MG63 (cell line): ENCODE measurements at regions not wholly inside any gene's neighbourhood (a gene's known extent, or its start where the extent isn't known, plus 50 kb on each side); places are given as distances from the start of the nearest gene placed in this dataset.
"Not testable (repeated sequence)": the region's sequence is repeated elsewhere in the genome, so short reads cannot be mapped to it uniquely, and the experiment has no call there.

ENCODE experiments used
- DNase-seq: peaks from one replicate; pipeline ENCODE4 v3.0.0-alpha.2; 2020
- H3K27me3 ChIP-seq: fragments of 250-450 bp; sonication (Bioruptor Pico); 2 replicates; pipeline ENCODE4 v1.5.1; 2020; ENCODE audit warnings: mild to moderate bottlenecking, moderate library complexity
- H3K36me3 ChIP-seq: fragments of 250-450 bp; sonication (Bioruptor Pico); 2 replicates; pipeline ENCODE4 v1.5.1; 2020; ENCODE audit warnings: mild to moderate bottlenecking, moderate library complexity
- H3K4me3 ChIP-seq: fragments of 250-450 bp; sonication (Bioruptor Pico); 2 replicates; pipeline ENCODE4 v1.5.1; 2020; ENCODE audit warnings: mild to moderate bottlenecking, moderate library complexity
- H3K9me3 ChIP-seq: fragments of 250-450 bp; sonication (Bioruptor Pico); 2 replicates; pipeline ENCODE4 v1.5.1; 2020; ENCODE audit warnings: mild to moderate bottlenecking, moderate library complexity

DNA sequence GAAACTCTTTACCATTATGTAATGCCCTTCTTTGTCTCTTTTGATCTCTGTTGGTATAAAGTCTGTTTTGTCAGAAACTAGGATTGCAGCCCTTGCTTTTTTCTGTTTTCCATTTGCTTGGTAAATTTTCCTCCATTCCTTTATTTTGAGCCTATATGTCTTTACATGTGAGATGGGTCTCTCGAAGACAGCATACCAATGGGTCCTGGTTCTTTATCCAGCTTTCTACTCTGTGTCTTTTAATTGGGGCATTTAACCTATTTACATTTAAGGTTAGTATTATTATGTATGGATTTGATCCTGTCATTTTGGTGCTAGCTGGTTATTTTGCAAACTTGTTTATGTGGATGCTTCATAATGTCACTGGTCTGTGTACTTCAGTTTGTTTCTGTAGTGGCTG lies 191.3 kb downstream of the S1PR1 start:
- H3K9me3 ChIP-seq, H3K27me3 ChIP-seq, H3K36me3 ChIP-seq, DNase-seq, H3K4me3 ChIP-seq: not testable (repeated sequence)

DNA sequence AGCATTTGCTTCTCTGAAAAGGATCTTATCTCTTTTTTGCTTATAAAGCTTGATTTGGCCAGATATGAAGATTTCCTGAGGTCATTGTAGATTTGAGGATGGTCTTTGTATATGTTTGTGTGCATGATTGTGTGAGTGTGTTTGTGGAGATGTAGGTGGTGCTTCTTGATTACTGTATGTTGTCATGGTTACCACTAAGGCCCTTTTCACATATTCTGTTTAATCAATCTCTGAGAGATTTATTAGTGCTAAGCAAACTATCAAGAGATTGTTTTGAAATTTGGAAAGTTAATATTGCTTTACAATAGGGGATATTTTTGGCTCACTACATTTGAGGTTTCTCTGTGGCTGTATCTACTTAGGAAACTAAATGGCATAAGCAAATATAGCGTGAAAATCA lies 191.7 kb downstream of the S1PR1 start:
- DNase-seq = no peak
- no peaks in the 10 kb centered on the region for H3K27me3 ChIP-seq
- no peaks in the 10 kb centered on the region for H3K9me3 ChIP-seq
- no peaks in the 10 kb centered on the region for H3K36me3 ChIP-seq
- H3K4me3 ChIP-seq = no peak overlapping the region

DNA sequence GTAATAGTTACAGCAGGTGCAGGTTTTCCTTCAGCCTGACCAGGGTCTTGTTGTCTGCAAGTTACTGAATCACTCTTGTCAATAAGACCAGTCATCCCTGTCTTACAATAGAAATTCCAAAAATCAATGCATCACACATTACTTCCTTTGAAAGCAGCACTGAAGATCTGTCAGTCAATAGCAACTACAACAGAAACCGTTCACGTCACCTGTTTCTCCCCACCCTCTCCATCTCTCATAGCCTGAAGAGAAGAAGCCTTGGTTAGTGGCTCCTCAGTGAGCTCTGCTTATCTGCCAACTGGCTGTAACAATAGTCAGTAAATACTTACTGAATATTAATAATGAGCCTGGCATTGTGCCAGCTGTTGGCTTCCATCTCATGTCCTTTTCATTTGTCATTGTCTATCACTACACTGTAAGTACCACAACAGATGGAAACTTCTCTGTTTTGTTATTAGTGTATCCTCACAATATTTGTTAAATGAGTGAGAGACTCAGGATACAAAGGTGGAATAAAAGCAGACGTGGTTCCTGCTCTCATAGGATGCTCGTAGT lies 195.2 kb downstream of the S1PR1 start:
- H3K9me3 ChIP-seq = no peaks in the 10 kb centered on the region
- no peak for DNase-seq
- no peaks in the 10 kb centered on the region for H3K27me3 ChIP-seq
- H3K36me3 ChIP-seq = no peaks in the 10 kb centered on the region
- no peak overlapping the region for H3K4me3 ChIP-seq

DNA sequence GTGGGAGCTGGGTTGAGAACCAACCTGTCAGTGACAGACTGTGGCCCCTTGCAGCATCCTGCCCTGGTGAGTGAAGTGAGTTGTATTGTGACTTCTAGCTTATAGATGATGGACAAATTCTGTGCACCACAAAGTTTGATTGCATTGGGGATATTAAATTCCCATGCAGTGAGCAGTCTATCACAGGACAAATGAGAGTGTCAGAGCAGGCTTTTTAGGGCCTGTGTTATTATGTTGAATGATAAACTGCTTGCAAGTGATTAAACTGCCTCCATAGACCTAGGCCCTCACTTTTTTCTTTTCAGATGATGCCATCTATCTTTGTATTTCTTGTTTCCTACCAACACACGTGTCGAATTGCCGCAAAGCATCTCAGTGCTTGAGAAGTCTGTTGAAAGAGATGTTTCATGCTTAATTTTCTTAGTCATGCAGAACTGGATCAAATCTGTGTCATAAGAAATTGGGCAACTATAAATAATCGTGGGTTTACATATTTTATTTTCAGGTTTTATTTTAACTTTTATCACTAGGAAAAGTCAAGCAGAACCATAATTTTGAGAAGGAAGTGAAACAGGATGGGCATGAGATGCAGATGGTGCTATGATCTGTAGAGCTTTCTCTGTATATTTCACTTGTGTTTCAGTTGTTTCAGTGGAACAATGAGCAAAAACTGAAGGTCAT lies 199.2 kb downstream of the S1PR1 start:
- H3K4me3 ChIP-seq = no peak overlapping the region
- DNase-seq = no peak
- no peaks in the 10 kb centered on the region for H3K9me3 ChIP-seq

DNA sequence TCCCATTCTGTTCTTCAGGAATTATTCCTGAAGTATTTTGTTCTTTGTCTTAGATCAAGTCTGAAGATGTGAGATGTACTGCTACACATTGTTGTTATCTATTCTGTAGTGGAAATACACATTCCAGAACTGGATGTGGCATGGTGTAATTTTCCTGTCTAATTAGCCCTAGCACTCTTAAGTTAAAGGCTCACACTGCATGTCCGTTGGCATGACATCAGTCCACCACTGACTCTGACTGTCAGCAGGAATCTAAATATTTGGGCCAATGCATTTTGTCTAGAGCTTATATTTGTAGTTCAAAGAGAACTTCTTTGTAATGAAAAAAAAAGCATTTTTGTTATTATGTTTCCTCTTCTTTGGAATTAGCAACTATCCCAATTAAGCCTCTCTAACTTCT lies 201.0 kb downstream of the S1PR1 start:
- Histone ChIP-seq H3K27me3 (no peaks in the 10 kb centered on the region), H3K9me3 (no peaks in the 10 kb centered on the region), H3K36me3 (no peaks in the 10 kb centered on the region), H3K4me3 (no peak overlapping the region)
- no peak for DNase-seq

More for the DNA sequence above, 199.2 kb downstream of the S1PR1 start:
- no peaks in the 10 kb centered on the region for H3K27me3 ChIP-seq
- no peaks in the 10 kb centered on the region for H3K36me3 ChIP-seq

DNA sequence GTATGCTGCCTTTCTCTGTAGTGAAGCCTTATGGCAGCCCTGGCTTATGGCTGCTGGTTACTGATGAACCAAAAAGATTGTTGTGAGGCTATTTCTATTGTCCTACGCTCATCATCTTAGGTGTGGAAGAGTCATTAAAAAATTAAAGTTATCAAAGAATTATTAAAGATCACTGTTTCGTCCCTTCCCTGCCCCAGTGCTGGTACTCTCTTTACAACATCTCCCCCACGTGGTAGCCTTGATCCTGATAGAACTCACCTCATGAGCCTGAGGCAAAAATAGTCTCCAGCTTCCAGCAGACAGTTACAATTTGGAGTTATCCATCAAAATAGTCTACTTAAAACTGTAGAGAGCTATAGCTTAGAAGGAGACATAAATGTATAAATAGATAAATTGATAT lies 201.5 kb downstream of the S1PR1 start:
- DNase-seq = no peak
- Histone ChIP-seq H3K4me3 (no peak overlapping the region), H3K27me3 (no peaks in the 10 kb centered on the region), H3K9me3 (no peaks in the 10 kb centered on the region), H3K36me3 (no peaks in the 10 kb centered on the region)

DNA sequence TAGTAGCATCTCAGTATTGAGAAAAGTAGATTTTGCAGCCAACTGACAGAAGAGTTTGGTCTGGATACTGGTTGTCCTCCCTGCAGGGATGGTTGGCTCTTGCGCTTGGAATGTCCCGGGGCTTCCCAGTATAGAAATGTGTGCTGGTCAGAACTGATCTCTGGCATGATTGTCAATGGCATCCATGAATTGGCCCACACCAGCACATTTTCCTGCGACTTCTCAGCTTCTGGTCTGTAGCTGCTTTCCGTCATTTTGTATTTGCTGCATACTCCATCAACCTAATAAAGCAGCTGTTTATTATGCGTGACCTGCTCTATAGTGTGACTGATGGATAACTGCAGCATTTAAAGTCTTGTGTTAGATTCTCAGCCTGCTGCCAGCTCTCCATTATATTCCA lies 203.7 kb downstream of the S1PR1 start:
- Histone ChIP-seq H3K36me3 (no peaks in the 10 kb centered on the region), H3K27me3 (no peaks in the 10 kb centered on the region), H3K4me3 (no peak overlapping the region), H3K9me3 (no peaks in the 10 kb centered on the region)
- no peak for DNase-seq

DNA sequence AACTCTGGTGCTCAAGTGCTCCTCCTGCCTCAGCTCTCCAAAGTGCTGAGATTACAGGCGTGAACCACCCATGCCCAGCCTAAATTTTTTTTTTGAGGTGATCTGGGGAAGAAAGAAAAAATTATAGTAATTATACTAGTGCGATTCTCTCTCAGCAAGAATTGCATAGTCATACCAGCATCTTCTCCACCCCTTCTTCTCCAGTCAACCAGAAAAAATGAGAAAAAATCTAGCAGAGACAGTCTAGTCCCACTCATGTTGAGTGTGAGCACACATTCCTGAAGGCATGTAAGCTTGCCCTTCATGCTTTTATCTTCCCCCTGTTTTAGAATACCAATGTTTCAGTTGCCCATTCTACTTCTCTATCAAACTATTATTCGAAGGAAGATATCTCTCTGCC lies 207.6 kb downstream of the S1PR1 start:
- Histone ChIP-seq H3K36me3 (no peaks in the 10 kb centered on the region), H3K4me3 (no peak overlapping the region), H3K9me3 (no peaks in the 10 kb centered on the region), H3K27me3 (no peaks in the 10 kb centered on the region)
- no peak for DNase-seq

DNA sequence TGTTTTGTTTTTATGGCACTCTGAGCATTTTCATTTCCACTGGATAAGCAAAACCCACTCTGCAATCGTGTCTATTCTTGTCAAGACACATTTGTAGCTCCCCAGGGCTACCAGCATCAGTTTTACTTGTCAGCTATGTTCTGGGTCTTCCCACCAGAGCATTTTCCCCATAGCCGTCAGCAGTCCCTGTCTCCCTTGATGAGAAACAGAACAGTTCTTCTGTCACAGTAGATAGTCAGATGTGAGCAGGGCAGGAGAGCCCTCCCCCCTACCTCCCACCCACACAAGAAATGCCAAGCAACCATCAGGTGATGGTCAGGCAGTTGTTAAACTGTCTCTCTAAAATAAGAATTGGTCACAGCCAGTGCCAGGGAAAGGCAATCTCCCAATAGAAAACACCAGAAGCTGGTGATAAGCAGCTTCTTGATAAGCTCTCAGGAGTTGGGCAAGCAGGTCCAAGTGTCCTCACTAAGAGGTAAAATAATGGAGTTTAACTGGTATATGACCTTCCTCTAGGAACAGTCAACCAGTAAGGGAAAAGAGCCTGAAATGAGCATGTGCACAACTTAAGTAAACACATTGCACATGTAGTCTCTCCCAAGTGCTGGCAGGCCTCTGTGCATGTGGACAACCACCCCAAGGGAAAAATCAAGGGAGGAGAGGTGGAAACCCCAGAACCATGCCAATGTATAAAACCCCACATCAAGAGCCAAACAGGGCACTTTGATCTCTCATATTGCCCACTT lies 208.2 kb downstream of the S1PR1 start:
- Histone ChIP-seq H3K4me3 (no peak overlapping the region), H3K9me3 (no peaks in the 10 kb centered on the region), H3K36me3 (no peaks in the 10 kb centered on the region), H3K27me3 (no peaks in the 10 kb centered on the region)
- no peak for DNase-seq

DNA sequence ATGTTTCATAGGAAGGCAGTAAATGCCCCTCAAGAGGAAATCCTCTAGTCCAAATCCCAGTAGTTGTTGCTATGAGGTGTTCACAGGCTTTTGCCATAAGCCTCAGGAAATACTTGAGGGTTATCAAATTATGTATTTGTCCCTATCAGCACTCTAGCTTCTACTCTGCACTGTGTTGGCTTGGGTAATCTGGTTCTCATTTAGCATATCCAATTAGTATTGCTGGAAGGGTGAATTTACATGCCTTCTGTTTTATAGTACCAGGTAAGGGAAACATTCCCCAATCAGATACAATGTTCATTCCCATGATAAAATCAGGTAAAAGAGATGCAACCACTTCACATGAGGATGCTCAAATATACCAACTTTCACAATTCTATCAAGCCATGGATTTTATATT lies 211.2 kb downstream of the S1PR1 start:
- no peak overlapping the region for H3K4me3 ChIP-seq
- DNase-seq = no peak
- no peaks in the 10 kb centered on the region for H3K36me3 ChIP-seq
- H3K9me3 ChIP-seq = no peaks in the 10 kb centered on the region
- H3K27me3 ChIP-seq = no peaks in the 10 kb centered on the region

DNA sequence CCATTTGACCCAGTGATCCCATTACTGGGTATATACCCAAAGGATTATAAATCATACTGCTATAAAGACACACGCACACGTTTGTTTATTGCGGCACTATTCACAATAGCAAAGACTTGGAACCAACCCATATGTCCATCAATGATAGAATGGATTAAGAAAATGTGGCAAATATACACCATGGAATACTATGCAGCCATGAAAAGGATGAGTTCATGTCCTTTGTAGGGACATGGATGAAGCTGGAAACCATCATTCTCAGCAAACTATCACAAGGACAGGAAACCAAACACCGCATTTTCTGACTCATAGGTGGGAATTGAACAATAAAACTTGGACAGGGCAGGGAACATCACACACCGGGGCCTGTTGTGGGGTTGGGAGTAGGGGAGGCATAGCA lies 213.9 kb downstream of the S1PR1 start:
- not testable (repeated sequence) for H3K9me3 ChIP-seq, H3K27me3 ChIP-seq, H3K36me3 ChIP-seq, DNase-seq, H3K4me3 ChIP-seq

DNA sequence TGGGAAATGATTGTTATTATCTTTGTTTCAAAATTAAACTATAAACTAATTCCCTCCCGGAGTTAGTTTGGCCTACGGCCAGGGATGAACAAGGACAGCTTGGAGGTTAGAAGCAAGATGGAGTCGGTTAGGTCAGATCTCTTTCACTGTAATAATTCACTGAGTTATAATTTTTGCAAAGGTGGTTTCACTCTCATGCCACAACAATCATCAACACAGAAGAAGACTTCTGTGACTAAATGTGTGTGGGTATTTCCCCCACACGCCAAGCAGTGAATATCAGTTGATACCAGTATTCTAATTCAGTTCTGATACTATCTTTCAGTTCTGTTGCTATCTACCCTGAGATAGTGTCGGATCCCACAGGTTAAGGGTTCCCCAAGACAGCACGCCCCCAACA lies 215.1 kb downstream of the S1PR1 start:
- Histone ChIP-seq H3K27me3 (no peaks in the 10 kb centered on the region), H3K9me3 (no peaks in the 10 kb centered on the region), H3K36me3 (no peaks in the 10 kb centered on the region), H3K4me3 (no peak overlapping the region)
- DNase-seq = no peak

DNA sequence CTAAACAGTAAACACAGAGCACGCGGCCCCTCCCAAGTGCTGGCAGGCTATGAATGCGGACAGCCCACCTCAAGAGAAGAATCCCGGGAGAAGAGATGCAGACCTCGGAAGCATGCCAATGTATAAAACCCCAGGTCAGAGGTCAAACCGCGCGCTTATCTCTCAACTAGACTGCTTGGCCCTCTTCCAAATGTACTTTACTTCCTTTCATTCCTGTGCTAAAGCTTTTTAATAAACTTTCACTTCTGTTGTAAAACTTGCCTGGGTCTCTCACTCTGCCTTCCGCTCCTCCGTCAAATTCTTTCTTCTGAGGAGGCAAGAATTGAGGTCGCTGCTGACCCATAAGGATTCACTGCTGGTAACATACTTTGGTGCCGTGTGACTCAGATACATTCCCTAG lies 216.0 kb downstream of the S1PR1 start:
- H3K27me3 ChIP-seq = no peaks in the 10 kb centered on the region
- H3K36me3 ChIP-seq = no peaks in the 10 kb centered on the region
- no peaks in the 10 kb centered on the region for H3K9me3 ChIP-seq
- no peak for DNase-seq
- H3K4me3 ChIP-seq = no peak overlapping the region

DNA sequence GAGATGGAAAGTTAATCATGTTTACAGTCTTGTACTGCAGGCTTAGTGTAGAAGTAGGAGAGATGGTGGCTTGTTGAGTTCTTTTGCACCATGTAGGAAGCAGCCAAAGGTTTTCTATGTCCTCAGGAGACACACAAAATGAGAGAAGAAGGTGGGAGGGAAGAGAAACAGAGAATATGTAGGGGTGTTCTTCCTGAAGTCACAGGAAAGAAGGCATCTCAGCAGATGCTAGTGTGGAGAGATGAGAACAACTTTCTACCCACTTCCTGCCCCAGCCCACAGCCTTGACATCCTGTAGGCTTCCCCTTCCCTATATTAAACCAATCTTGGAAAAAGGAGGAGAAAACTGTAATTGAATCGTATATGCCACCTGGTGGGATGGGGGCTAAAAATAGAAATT lies 217.0 kb downstream of the S1PR1 start:
- no peak overlapping the region for H3K4me3 ChIP-seq
- H3K9me3 ChIP-seq = no peaks in the 10 kb centered on the region
- no peaks in the 10 kb centered on the region for H3K36me3 ChIP-seq
- H3K27me3 ChIP-seq = no peaks in the 10 kb centered on the region
- DNase-seq = no peak

DNA sequence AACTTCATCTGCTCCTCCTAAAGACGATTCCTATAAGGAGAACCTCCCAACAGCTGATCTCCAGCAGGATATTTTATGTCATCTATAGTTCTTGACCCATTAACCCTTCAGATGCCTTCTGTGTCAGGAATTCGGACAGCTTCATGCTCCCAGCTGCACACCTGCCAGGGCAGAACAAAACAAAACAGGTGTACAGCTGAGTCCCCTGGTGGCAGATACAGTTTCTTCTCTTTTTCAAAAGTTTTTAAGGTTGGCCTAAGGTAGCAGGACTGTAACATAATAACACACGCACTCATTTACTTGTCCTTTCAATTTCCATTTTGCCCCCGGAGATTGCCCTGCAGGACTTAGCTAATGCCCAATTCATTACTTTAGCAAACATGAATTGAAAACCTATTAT lies 218.3 kb downstream of the S1PR1 start:
- no peak for DNase-seq
- Histone ChIP-seq H3K4me3 (no peak overlapping the region), H3K27me3 (no peaks in the 10 kb centered on the region)

DNA sequence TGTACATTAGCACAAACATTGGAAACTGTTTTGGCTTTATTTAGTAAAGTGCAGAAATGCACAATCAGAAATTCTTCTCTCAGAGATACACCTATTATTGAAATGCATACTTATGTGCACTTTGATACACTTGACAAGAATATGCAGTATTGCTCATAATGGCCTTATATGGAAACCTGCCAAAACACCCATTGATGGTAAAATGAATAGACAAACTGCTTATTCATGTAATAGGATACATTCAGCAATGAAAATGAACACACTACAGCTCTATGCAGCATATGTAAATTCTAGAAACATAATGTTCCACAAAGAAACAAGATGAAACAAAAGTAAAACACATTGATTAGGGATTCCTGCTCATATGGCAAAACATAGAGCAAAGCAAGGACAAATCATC lies 223.9 kb downstream of the S1PR1 start:
- no peaks in the 10 kb centered on the region for H3K36me3 ChIP-seq
- no peaks in the 10 kb centered on the region for H3K9me3 ChIP-seq
- DNase-seq = no peak
- no peak overlapping the region for H3K4me3 ChIP-seq
- H3K27me3 ChIP-seq = no peaks in the 10 kb centered on the region

More for the DNA sequence above, 218.3 kb downstream of the S1PR1 start:
- Histone ChIP-seq H3K9me3 (no peaks in the 10 kb centered on the region), H3K36me3 (no peaks in the 10 kb centered on the region)

DNA sequence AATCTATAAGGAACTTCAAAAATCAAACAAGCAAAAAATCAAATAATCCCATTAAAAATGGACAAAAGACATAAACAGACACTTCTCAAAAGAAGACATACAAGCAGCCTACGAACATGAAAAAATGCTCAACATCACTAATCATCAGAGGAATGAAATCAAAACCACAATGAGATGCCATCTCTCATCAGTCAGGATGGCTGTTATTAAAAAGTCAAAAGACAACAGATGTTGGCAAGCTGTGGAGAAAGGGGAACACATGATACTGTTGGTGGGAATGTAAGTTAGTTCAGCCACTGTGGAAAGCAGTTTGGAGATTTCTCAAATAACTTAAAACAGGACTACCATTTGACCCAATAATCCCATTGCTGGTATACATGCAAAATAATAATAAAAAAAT lies 226.4 kb downstream of the S1PR1 start:
- no peaks in the 10 kb centered on the region for H3K9me3 ChIP-seq
- H3K36me3 ChIP-seq = no peaks in the 10 kb centered on the region
- no peak for DNase-seq
- H3K27me3 ChIP-seq = no peaks in the 10 kb centered on the region
- no peak overlapping the region for H3K4me3 ChIP-seq

DNA sequence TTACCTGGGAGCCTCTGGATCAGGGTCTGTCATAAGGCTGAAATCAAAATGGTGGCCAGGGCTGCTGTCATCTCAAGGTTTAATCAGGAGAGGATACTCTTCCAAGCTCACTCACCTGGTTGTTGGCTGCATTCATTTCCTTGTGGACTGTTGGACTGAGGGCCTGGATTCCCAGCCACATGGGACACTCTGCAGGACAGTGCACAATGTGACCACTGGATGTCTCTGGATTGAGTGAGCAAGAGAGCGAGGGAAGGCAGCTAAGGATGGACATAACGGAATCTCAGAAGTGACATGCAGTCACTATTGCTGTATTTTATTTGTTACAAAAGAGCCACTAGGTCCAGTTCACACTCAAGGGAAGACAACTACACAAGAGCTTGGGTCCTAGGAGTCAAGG lies 229.1 kb downstream of the S1PR1 start:
- H3K4me3 ChIP-seq = no peak overlapping the region
- no peaks in the 10 kb centered on the region for H3K27me3 ChIP-seq
- H3K9me3 ChIP-seq = no peaks in the 10 kb centered on the region
- H3K36me3 ChIP-seq = no peaks in the 10 kb centered on the region
- DNase-seq = no peak
